ENCODE measurements at regions not wholly inside any gene's neighbourhood (a gene's known extent, or its start where the extent isn't known, plus 50 kb on each side); places are given as distances from the start of the nearest gene placed in this dataset.
"Not testable (repeated sequence)": the region's sequence is repeated elsewhere in the genome, so short reads cannot be mapped to it uniquely, and the experiment has no call there.

DNA sequence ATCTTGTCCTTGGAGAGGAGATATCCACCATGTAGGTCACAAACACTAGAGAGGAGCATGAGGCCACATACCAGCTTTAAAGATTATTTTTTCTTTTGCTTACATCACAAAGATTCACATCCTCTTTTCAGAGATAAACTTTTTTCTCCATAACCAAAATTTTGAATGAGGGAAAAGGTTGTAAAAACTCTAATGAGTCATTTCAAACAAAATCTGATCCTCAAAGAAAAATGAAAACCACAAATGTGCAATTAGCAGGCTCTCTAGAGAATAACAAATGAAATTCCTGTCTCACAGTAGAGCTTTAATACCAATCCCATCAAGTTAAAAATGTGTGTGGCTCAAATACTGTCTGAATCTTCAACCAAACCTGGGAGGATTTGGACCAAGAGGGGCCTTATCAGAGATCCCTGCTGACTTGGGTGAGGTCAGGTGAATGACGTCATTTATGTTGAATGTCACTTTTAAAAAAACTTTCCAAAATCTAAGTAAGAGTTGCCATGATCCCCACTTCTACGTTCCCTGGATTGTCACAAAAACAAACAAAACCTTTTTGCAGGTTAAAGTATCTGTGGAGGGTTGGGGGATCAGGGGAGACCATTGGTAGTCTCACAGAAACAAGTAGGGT is 261.5 kb upstream of the NPSR1 start:
- no peak for FAIRE-seq

DNA sequence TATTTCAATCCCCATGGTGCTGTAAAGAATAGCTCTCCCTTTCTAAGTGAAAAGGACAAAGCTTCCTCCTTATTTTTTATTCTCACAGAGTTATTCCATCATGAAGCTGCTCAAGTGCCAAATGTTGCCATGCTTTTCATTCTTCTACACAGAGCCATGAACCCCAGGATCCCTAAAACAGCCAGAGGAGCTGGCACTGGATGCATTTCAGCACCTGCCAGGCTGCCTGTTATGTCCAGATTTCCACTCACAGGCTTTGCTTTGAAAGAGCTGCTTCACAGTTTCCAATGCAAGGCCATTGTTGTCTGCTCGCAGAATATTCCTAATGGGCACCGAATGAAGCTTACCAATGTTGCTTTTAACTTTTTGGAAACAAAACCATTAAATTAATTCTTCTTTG is 256.2 kb upstream of the NPSR1 start:
- no peak for FAIRE-seq

DNA sequence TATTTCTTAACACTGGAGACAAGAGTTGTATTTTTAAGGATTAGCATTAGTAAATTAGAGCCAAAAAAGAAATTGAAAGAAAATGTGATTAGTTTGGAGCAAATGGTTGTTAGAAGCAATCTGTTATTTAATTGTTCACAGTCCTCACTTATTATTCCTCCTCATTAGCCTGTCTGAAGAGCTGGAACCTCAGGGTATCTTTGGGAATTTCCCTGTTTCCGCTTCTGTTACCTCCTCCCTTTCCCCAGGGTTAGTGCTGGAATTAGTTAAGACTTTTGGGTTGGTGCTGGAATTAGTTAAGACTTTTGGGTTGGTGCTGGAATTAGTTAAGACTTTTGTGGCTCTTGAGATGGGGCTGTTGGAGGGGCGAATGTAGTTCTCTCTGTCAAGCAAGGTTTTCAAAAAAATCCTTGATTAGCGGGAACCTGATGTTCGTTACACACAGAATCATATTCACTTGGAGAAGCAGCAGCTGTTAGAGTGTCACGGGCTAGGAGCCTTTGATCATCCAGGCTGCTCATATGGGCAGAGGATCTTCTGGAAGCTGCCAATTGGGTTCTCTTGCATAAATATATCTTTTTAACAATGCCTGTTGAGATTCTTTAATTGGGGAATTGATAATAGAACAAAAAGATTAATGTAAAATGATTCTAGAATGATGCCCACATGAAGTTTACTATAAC is 251.0 kb upstream of the NPSR1 start:
- no peak for FAIRE-seq

DNA sequence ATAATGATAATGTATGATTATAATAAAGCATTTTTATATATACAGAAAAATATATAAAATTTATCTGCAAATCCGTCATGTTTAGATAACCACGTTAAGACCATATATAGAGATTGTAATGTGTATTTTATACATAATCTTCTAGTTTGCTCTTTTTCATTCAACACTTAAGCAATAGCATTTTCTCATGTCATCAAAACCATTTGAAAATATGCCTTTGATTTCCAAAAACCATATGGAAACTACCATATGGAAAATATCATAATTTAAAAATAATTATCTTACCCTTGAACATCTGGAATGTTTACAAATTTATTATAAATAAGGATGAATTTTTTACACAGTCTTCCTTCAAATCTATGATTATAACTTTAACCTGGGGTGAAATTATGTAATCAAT is 250.4 kb upstream of the NPSR1 start:
- FAIRE-seq = no peak

DNA sequence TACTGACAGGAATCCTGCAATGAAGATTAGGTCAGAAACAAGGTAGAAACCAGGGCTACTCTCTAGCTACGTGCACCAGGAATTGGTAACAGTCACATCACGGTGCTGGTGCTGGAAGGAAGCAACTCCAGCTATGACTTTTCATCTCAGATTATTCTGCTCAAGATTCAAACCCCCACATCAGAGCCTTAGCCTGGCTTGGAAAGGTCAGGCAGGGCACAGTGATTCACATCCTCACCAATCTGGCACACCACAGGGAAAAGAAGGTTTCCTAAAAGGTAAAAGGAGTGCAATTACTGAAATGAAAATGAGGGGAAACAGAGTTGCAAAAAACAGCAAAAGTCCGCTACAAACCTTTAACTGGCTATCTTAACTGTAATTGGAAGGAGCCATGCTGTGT is 240.2 kb upstream of the NPSR1 start:
- no peak for FAIRE-seq

DNA sequence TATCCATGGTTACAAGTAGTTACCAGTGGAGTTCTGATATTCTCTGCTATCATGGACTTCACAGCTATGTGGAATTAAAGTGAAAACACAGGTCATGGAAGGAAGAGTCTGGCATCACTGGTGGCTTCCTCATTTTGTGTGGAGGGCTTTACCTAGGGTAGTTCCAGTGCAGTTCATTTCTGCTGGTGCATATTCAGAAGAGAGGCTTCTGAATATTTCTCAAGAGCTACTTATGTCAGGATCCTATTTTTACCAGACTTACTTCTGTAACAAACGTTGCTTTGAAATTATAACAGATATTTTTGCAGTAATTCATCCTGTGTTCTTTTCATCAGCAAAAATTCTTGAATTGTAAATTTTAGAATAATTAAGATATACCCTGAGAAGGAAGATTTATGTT is 236.5 kb upstream of the NPSR1 start:
- FAIRE-seq = no peak

DNA sequence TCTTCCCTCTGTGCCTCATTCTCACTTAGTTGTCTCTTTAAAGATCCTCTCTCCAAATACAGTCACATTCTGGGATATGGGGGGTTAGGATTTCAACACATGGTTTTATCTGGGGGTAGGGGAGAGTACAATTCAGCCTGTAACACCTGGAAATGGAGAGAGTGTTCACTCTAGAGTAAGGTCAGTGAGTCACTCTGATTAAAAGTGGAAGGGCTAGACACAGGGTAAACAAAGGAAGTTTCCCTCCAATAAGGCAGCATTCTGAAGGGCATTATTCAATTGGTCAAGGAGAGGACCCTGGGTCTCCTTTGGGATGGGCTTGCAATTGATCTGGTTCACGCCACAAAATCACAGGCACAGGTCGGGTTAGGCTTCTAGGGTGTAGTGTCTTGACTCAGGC is 232.8 kb upstream of the NPSR1 start:
- no peak for FAIRE-seq

DNA sequence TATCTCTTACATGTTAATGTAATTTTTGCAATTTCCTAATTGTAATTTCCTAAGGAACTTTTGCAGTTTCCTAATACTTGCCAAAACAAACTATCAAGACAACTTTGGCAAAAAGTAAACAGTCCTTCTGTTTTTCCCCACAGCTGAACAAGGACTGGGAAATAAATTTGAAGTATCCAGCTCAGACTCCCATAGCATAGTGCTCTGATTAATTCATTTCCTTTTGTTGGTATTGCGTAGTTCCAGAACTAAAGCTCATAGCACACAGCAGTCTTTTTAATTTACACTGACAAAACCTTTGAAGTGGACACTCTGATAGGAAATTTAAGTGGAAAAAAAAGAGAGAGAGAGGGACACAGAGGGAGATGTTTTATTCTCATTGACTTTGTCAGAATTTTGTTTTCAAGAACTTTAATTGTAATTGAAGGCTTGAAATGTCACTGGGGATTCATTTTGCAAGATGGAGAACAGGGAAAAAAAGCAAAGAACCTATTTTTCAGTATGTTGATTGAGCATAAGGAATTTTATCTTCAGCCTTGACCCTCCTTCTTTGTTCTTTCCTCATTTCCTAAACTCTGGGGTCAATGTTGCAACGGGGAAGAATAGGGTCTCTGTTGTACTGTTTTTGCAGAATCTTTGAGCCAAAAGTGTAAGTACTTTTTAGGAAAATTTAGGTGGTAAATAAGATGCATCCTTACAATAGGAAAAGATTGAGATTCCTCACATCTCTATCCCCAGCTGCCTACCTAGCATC is 232.2 kb upstream of the NPSR1 start:
- FAIRE-seq = no peak

DNA sequence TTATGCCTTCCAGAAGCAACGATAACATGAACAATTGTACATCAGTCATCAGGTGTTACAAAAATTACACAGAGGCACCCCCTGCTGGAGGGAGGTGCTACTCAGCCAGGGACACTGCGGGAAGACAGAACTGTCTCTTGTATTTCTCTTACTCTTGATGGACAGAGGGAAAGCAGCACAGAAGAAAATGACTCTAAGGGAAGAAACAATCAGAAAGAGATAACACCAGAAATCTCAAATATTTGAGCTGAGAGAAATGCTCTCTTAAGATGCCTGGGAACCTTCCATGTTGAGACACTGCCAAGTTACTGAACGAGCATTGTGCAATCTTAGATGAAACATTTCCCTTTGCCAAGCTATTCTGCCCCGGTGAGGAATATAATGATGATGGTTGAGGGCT is 227.6 kb upstream of the NPSR1 start:
- FAIRE-seq = no peak

DNA sequence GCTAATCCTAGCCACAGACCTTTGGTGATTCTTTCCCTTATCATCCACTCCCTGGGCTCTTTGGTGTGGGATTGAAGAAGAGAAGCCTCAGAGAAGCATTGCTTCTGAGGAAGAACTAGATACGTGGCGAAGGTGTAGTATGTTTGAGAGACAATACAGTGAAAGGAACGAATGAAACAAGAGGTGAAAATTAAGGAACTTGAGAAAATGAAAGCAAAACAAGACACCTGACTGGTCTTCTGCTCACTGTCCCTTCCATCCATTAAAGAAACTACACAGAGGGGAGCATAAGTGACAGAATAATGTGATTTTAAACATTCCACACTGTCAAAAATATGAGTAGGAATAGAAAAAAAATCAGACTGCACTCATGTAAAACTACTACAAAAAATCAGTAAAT is 219.6 kb upstream of the NPSR1 start:
- FAIRE-seq = no peak

DNA sequence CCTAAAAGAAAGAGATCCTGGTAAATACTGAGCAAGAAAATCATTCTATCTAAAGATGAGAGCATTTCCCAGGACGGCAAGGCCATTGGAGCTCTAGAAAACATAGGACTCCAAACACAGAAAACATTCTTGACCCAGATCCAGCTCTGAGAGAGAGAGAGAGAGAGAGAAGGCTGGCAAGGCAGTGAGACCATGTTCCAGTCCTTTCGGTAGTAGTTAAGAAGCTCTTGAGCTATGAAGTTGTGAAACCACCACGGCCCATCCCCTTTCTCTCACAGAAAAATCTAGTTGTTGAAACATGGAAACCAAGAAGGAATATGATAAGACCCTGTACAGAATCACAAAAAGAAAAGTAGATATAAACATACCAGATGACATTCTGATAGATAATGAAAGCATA is 212.4 kb upstream of the NPSR1 start:
- FAIRE-seq = no peak

DNA sequence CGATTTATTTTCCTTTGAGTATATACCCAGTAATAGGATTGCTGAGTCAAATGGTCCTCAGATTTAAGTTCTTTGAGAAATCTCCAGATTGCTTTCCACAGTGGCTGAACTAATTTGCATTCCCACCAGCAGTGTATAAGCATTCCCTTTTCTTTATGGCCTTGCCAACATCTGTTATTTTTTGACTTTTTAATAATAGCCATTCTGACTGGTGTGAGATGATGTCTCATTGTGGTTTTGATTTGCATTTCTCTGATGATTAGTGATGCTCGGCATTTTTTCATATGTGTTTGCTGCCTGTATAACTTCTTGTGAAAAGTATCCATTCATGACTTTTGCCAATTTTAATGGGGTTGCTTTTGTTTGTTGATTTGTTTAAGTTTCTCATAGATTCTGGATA is 209.5 kb upstream of the NPSR1 start:
- not testable (repeated sequence) for FAIRE-seq

DNA sequence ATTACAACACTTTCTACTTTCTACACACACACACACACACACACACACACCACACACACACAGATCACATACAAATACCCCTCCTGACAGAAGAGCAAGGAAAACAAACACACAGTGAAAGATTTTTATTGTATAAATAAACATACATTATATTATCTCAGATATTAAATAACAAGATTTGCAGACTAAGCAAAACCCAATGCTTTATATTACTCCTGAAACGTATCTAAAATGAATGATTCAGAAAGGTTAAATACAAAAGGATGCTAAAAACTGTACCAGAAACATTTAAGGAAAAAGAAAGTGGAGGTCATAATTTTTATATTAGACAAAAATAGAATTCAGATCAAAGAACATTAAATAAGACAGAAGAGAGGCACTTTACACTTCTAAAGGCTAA is 208.3 kb upstream of the NPSR1 start:
- no peak for FAIRE-seq

DNA sequence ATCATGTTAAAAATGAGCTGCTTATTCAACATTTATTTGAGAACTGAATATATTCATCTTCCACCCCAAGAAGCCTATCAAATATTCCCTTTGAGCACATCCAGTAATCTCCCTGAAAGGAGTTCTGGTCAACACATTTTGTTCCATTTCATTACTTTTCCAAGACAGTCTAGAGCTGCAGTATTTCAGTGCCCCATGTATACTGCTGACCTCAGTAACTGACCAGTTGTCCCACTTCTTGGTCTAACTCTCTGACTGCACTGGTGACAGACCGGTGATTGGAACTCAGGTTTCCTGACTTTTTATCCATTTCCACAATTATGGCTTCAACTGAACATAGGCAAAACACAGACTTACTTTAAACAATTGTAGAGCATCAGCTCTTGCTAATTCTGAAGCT is 206.8 kb upstream of the NPSR1 start:
- FAIRE-seq = no peak

DNA sequence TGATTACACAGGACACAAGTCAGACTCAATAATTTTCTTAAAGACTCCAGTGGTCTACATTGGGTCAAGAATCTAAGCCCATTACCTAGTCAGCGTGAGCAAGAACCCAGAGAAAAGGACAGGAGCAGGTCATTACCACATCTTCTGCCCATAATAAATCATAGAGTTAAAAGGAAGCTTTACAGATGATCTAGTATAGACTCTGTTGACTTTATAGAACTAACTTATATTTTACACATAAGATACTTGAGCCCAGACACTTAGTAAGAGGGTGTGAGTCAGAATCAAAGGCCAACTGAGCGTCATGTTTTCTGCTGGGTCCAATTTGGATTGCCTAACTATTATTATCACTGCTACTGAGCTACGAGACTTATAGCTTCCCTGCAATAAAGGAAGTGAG is 206.1 kb upstream of the NPSR1 start:
- no peak for FAIRE-seq

DNA sequence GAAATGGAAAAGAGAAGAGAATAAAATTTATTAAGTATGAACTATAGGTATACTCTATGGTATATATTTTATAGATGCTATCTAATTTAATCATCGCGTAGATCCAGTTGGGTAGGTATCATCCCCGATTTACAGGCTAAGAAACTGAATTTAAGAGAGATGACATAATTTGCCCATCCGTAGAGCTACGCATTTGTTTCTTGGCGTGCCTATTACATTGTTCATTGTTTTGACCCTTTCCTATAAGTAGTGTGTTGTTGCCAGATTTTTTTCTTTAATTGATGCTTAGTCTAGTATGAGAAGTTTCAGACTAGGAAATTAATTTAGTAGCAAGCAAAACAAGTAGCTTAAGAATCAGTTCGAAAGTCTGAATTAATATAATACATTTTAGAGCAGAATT is 205.7 kb upstream of the NPSR1 start:
- FAIRE-seq = no peak

DNA sequence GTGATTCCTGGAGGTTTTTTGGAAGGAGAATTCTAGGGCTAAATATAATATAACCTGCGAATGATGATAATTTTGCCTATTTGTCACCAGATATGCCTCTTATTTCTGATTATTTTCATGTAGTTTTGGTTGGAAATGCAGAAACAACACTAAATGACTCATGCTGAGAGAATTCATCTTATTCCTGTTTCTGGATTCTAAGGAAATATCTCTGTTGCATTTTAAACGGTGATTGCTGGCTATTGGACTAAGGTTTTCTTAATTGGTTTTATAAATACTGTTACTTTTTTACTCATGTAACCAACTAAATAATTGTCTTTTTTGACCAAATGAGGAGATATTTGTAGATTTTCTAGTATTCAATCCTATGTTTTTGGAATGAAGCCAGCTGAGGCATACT is 204.9 kb upstream of the NPSR1 start:
- no peak for FAIRE-seq

DNA sequence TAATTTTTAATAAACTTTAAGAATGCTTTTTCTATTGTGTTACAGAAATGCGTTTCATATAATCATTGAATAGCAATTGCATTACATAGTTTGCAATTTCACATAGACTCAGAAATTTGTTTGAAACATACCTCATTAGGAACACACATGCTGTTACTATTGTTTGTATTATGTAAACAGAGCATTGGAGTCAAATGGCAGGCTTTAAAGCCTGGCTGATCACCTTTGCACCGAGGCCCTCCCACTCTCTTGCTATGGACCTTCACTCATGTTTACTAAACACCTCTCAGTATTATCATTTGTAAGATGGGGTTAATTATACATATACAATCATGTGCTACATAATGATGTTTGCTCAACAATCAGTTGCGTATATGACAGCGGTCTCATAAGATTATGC is 203.6 kb upstream of the NPSR1 start:
- FAIRE-seq = no peak

DNA sequence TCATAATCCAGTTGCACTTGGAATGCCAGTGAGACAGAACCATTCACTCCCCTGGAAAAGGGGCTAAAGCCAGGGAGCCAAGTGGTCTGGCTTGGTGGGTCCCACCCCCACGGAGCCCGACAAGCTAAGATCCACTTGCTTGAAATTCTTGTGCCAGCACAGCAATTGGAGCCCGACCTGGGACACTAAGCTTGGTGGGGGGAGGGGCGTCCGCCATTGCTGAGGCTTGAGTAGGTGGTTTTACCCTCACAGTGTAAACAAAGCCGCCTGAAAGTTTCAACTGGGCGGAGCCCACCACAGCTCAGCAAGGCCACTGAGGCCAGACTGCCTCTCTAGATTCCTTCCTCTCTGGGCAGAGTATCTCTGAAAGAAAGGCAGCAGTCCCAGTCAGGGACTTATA is 200.7 kb upstream of the NPSR1 start:
- FAIRE-seq = no peak

DNA sequence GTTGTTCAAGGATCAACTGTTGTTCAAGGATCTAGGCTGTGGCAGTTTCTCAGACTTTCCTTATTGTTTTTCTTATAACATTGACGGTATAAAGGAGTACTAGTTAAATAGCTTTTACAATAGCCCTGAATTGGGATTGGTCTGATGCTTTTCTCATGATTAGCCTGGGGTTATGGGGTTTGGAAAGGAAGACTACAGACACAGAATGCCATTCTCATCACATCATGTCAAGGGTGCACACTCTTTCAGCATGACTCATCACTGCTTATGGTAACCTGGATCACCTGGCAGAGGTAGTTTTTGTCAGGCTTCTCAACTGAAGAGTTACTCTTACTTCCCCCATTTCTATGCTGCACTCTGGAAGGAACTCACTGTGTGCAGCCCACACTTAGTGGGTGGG is 194.2 kb upstream of the NPSR1 start:
- FAIRE-seq = no peak

DNA sequence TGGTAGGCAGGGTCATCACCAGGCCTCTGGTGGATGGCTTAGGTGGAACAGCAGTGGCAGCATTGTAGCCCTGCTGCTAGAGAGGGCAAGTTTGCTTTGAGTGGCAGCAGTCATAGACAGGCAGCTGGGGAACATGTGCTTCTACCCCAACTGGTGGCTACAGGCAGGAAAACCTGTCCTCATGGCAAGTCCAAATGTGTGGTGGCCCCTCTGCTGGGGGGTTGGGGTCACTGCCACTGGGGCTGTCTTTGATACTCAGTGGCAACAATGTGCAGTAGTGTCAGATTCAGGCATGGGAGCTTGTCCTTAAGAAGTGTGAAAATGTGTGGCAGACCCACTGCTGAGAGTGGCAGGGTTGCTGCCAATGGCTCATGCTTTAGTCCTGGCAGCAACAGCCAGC is 186.2 kb upstream of the NPSR1 start:
- FAIRE-seq = no peak

DNA sequence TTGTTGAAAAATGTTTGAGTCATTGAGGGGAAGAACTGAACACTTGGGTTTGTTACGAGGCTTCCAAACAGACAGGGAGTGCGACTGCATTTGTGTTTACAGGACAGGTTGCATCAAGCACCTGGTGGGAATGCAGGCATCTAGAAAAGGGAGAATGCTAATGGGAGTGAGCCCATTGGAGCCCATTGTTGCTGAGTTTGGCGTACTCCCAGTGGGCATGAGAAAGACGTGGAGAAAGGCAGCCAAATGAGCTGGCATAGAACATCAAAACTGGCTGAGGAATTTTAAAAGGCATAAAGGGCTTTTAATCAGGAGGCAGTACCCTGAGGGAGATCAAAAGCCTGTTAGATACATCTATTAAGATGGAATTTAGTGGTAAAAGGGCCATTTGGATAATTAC is 171.6 kb upstream of the NPSR1 start:
- no peak for FAIRE-seq

DNA sequence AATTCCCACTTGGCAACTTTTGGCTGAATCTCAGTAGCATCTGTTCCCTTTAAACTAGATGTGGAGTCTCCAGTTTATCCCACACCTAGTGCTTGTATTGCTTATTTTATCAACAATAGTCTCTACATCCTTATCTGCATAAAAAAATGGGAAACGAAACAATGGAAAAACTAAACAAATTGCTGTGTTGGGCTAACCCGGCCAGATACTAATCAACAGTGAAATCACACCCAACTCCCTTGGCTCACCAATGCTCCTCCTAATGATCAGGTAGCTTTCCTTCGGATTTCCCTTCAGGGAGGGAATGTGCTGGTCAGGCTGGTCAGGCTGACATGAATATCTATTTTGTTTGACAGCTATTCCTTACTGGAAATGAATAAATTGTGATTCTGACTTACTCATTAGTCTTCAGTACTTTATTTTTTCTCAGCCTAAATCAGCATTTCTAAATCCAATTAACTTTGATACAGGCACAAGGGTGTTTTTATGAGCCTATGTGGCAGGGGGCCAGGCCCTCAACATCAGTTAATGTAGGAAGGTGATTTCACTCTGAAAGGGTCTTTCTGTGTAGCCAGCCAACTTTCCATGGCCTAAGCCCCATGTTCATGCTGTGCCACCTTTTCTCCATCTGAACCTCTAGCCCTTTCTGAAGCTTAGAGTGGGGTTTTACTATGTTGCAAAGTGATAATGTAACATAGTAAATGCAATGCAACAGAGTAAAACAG is 170.5 kb upstream of the NPSR1 start:
- no peak for FAIRE-seq

DNA sequence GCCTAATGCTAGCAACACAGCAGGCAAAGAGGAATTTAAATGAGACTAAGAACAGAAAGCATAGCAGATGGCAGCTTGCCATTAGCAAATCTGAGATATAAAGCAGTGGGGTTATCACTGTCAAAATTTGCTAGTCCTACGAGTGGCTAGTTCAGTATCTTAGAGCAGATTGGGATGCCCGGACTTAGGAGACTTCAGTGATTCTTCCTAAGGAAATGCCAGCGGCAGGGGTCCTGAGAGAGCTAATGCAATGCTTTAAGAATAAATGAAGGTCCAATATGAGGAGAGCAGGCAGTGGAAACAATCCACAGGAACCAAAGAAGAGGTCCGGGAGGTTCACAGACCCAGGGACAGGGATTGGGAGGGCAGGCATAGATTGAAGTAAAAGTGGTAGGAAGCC is 169.3 kb upstream of the NPSR1 start:
- FAIRE-seq = no peak

All from endometrium (tissue), 2 donors.